Suprapubic skin (tissue), 4 donors: ENCODE measurements at regions not wholly inside any gene's neighbourhood (a gene's known extent, or its start where the extent isn't known, plus 50 kb on each side); places are given as distances from the start of the nearest gene placed in this dataset.

Source experiments
- DNase-seq, 2 donors: peaks; one replicate each; pipeline ENCODE4 v3.0.0-alpha.2; 2019; ENCODE audit warnings: low spot score in 2 of 2
- H3K27ac ChIP-seq: fragments of 200-600 bp; sonication (generic); one replicate; pipeline ENCODE4 v1.5.1; 2019
- H3K27me3 ChIP-seq: fragments of 200-600 bp; sonication (generic); one replicate; pipeline ENCODE4 v1.5.1; 2019
- H3K36me3 ChIP-seq: fragments of 200-600 bp; sonication (generic); one replicate; pipeline ENCODE4 v1.5.1; 2019
- H3K4me1 ChIP-seq: fragments of 200-600 bp; sonication (generic); one replicate; pipeline ENCODE4 v1.5.1; 2019
- H3K4me3 ChIP-seq: fragments of 200-600 bp; sonication (generic); one replicate; pipeline ENCODE4 v1.5.1; 2019; ENCODE audit warnings: mild to moderate bottlenecking
- H3K9me3 ChIP-seq: fragments of 200-600 bp; sonication (generic); one replicate; pipeline ENCODE4 v1.5.1; 2019
- EP300 ChIP-seq: sonication (generic); formaldehyde crosslinking; IDR thresholded peaks from one replicate; pipeline ENCODE4 v1.6.1; 2017; ENCODE audit warnings: antibody characterized with exemption
- POLR2A ChIP-seq, 2 donors: fragments of 450-650 bp; IDR thresholded peaks; one replicate each; pipeline ENCODE4 v1.6.1; 2017; ENCODE audit warnings: antibody characterized with exemption in 2 of 2, mild to moderate bottlenecking in 2 of 2, moderate library complexity in 2 of 2
- POLR2AphosphoS5 ChIP-seq, 3 donors: sonication (generic); formaldehyde crosslinking; IDR thresholded peaks; one replicate each; pipeline ENCODE4 v1.6.1; 2017; ENCODE audit warnings: antibody characterized with exemption in 3 of 3
- WGBS: methylation state at CpG from one replicate; pipeline ENCODE4 v1.1.5; 2018; 5-methylcytosine and 5-hydroxymethylcytosine counted together
- TF ChIP-seq, protein P1 (sequence below), 2 donors: fragments of 200-600 bp in 1 of 2; fragments of 450-650 bp in 1 of 2; sonication (generic) in 1 of 2; IDR thresholded peaks; one replicate each; pipeline ENCODE4 v1.5.1; 2016 to 2019; ENCODE audit warnings: antibody characterized with exemption in 2 of 2, mild to moderate bottlenecking in 1 of 2, moderate library complexity in 1 of 2

DNA sequence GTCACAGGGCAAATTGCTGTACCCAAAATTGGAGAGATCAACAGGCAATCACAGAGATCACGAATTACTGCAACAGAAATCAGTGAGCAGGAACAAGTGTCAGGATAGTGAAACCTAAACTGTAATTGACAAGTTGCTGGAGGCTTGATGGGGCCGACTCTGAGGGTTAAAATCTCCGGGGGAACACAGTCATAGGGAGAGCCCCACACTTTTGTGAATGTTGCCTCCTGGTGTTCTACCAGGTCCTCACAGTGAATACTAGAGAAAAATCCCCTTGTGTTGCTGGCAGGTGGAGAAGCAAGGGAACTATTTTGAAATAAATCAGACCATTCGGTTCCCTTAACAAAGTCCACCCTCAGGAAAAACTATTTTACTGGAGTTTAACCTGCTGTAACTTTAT is 697.5 kb upstream of the CBLB start:
- Histone ChIP-seq H3K36me3 (no peaks in the 10 kb centered on the region), H3K4me1 (peaks cover 3% of the 10 kb centered on the region), H3K27me3 (no peaks in the 10 kb centered on the region), H3K9me3 (no peaks in the 10 kb centered on the region), H3K27ac (no peak overlapping the region), H3K4me3 (no peak overlapping the region)
- TF ChIP-seq POLR2AphosphoS5 (IDR thresholded peaks at IDR 0.05) = no peak
- TF ChIP-seq EP300 = no peak
- no peak for TF ChIP-seq POLR2A (IDR thresholded peaks at IDR 0.05)
- TF ChIP-seq, protein P1, sequence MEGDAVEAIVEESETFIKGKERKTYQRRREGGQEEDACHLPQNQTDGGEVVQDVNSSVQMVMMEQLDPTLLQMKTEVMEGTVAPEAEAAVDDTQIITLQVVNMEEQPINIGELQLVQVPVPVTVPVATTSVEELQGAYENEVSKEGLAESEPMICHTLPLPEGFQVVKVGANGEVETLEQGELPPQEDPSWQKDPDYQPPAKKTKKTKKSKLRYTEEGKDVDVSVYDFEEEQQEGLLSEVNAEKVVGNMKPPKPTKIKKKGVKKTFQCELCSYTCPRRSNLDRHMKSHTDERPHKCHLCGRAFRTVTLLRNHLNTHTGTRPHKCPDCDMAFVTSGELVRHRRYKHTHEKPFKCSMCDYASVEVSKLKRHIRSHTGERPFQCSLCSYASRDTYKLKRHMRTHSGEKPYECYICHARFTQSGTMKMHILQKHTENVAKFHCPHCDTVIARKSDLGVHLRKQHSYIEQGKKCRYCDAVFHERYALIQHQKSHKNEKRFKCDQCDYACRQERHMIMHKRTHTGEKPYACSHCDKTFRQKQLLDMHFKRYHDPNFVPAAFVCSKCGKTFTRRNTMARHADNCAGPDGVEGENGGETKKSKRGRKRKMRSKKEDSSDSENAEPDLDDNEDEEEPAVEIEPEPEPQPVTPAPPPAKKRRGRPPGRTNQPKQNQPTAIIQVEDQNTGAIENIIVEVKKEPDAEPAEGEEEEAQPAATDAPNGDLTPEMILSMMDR (IDR thresholded peaks at IDR 0.05) = no peak
- no peak for DNase-seq
- WGBS = 40% methylated on average over 4 of the region's 4 CpGs

DNA sequence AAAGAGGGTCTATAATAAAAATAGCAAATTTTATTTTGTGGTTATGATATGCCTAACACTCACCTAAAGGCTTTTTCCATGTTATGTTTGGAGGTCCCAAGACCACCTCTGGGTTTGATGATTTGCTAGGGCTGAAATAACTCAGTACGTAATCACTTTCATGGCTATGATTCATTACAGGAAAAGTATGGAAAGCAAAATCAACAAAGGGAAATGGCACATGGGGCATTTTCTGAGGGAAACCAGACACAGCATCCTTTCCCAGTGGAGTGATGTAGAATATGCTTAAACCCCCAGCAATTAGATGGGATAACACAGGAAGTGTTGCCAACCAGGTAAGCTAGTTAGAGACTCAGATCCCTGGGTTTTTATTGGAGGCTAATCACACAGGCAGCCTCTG is 701.6 kb upstream of the CBLB start:
- DNase-seq = no peak
- WGBS = 94% methylated on average over 1 of the region's 1 CpG
- Histone ChIP-seq H3K4me1 (no peaks in the 10 kb centered on the region), H3K27me3 (no peaks in the 10 kb centered on the region), H3K36me3 (no peaks in the 10 kb centered on the region), H3K9me3 (no peaks in the 10 kb centered on the region), H3K4me3 (no peak overlapping the region), H3K27ac (no peak overlapping the region)
- TF ChIP-seq POLR2AphosphoS5 (IDR thresholded peaks at IDR 0.05) (no peak), POLR2A (IDR thresholded peaks at IDR 0.05) (no peak), EP300 (no peak)
- TF ChIP-seq, protein P1 (IDR thresholded peaks at IDR 0.05) = no peak

DNA sequence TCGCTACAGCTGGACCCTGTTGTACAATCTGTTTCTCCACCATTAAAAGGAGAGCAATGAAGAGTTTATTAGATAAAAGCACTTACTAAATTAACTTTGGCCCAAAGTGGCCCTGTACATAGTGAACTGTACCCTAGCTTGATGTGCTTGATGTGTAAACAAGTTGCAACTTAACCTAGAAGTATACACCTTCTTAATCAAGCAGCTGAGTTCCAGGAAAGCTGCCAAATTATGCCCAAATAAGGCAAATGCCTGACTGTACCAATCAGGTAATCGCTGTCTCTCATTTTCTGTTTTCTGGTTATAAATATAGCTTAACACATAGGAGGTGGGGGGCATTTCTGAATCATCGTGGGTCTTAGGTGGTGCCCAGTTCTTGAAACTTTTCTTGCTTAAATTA is 704.8 kb upstream of the CBLB start:
- Histone ChIP-seq H3K27ac (no peak overlapping the region), H3K36me3 (no peaks in the 10 kb centered on the region), H3K9me3 (no peaks in the 10 kb centered on the region), H3K27me3 (no peaks in the 10 kb centered on the region), H3K4me1 (no peaks in the 10 kb centered on the region), H3K4me3 (no peak overlapping the region)
- no peak for DNase-seq
- WGBS = 68% methylated on average over 3 of the region's 3 CpGs
- TF ChIP-seq POLR2A (IDR thresholded peaks at IDR 0.05) (no peak), POLR2AphosphoS5 (IDR thresholded peaks at IDR 0.05) (no peak), EP300 (no peak)
- TF ChIP-seq, protein P1 (IDR thresholded peaks at IDR 0.05) = no peak

DNA sequence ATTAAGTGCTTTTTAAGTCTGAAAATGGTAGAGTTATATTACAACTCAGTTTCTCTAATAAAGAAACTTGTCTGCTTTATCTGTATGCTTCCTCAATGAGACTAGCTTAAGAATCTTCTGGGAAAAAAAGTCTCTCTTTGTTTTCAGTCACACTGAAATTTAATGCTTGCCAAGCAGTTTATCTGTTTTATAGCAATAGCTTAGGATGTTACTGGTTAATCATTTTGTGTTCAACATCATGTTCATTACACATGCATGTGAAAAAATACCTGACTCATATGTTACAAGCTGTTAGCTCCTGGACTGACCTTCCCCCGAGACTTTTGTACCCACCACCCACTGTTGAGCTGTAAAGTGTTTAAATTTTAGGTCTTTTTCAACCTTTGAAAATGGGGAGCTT is 706.2 kb upstream of the CBLB start:
- Histone ChIP-seq H3K27me3 (no peaks in the 10 kb centered on the region), H3K4me1 (no peaks in the 10 kb centered on the region), H3K9me3 (no peaks in the 10 kb centered on the region), H3K27ac (no peak overlapping the region), H3K36me3 (no peaks in the 10 kb centered on the region), H3K4me3 (no peak overlapping the region)
- whole genome bisulfite sequencing = 94% methylated on average over 1 of the region's 1 CpG
- TF ChIP-seq EP300 = no peak
- no peak for TF ChIP-seq POLR2A (IDR thresholded peaks at IDR 0.05)
- TF ChIP-seq POLR2AphosphoS5 (IDR thresholded peaks at IDR 0.05) = no peak
- TF ChIP-seq, protein P1 (IDR thresholded peaks at IDR 0.05) = no peak
- no peak for DNase-seq

DNA sequence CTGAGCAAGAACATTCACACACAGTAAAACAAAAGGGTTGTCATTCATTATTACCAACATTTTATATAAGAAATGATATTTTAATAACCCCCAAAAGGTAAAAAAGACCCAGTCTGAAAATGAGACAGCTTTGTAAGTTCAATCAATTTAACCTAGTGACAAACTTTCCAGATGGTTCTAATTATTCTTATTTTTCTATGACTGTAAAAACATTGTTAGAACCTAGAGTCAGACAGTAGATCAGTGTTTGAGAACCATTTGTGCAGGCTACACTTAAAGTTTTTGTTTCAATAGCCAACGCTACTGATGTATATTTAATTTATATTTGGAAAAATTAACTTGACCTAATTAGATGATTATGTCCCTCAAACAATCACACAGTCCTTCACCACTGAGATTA is 708.4 kb upstream of the CBLB start:
- no peak for DNase-seq
- 60% methylated on average over 1 of the region's 1 CpG for WGBS
- H3K9me3 ChIP-seq = no peaks in the 10 kb centered on the region

More for the DNA sequence above, 708.4 kb upstream of the CBLB start:
- TF ChIP-seq POLR2AphosphoS5 (IDR thresholded peaks at IDR 0.05) = no peak
- TF ChIP-seq, protein P1 (IDR thresholded peaks at IDR 0.05) = no peak
- no peak for TF ChIP-seq EP300
- TF ChIP-seq POLR2A (IDR thresholded peaks at IDR 0.05) = no peak
- no peaks in the 10 kb centered on the region for H3K36me3 ChIP-seq
- no peak overlapping the region for H3K27ac ChIP-seq
- H3K4me3 ChIP-seq = no peak overlapping the region
- H3K4me1 ChIP-seq = no peaks in the 10 kb centered on the region
- no peaks in the 10 kb centered on the region for H3K27me3 ChIP-seq
